HG02610 (cell line): ENCODE measurements at regions not wholly inside any gene's neighbourhood (a gene's known extent, or its start where the extent isn't known, plus 50 kb on each side); places are given as distances from the start of the nearest gene placed in this dataset.
"Not testable (repeated sequence)": the region's sequence is repeated elsewhere in the genome, so short reads cannot be mapped to it uniquely, and the experiment has no call there.

Experiments used
- ATAC-seq: cut with Tn5 transposase; IDR thresholded peaks from one replicate; pipeline ENCODE4 v1.9.1; 2021; ENCODE audit warnings: mild to moderate bottlenecking, moderate library complexity; ENCODE audit not compliant: unreplicated experiment

GRCh38 chr4:162761965-162762364 is 404.7 kb downstream of the NAF1 start:
- no peak for ATAC-seq

DNA sequence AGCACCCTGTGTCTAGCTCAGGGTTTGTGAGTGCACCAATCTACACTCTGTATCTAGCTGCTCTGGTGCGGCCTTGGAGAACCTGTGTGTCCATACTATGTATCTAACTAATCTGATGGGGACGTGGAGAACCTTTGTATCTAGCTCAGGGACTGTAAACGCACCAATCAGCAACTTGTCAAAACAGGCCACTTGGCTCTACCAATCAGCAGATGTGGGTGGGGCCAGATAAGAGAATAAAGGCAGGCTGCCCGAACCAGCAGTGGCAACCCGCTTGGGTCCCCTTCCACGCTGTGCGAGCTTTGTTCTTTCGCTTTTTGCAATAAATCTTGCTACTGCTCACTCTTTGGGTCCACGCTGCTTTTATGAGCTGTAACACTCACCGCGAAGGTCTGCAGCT is 426.5 kb downstream of the NAF1 start:
- not testable (repeated sequence) for ATAC-seq

DNA sequence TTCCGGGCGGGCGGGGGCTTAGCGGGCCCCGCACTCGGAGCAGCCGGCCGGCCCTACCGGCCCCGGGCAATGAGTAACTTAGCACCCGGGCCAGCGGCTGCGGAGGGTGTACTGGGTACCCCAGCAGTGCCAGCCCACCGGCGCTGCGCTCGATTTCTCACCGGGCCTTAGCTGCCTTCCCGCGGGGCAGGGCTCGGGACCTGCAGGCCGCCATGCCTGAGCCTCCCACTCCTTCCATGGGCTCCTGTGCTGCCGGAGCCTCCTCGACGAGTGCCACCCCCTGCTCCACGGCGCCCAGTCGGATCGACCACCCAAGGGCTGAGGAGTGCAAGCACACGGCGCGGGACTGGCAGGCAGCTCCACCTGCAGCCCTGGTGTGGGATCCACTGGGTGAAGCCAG is 427.1 kb downstream of the NAF1 start:
- not testable (repeated sequence) for ATAC-seq

DNA sequence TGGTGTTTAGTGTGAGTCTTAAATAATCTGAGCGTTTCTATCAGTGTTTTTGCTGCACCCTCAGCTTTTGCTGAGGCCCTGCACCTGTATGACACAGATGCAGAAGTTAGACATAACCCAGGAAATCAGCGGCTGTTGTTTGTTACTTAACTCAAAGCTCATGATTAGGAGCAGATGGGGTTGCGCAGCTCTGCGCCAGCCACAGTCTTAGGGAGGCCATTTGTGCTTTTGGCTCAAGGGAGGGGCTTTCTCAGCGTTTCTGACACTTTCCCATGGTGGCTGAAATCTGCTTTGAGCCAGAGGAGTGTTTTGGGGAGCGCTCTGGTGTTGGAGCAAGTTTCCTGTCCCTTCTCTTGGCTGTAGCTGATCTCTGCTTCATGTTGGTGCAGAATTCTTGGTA is 433.8 kb downstream of the NAF1 start:
- ATAC-seq: no peak

DNA sequence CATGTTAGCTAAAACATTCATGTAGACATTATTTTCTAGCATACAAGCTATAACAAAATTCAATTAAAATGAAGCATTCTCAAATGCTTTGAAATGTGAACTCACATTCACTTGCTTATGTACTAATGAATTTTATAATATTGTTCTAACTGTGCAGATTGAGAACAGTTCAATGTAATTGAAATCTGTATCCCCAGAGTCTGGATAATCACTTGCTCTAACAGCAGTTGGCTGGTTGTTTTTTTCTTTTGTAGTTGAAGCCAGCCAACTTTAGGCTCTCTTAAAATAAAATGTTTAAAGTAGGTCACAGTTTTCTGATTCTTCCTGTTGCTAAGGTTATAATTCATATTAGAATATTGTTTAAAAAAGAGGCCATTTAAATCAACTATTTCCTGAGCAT is 438.9 kb downstream of the NAF1 start:
- no peak for ATAC-seq

GRCh38 chr4:162727232-162727631 is 439.5 kb downstream of the NAF1 start:
- no peak for ATAC-seq

GRCh38 chr4:162715401-162715800 is 451.3 kb downstream of the NAF1 start:
- no peak for ATAC-seq

- no peak for ATAC-seq
Measured at GRCh38 chr4:162707962-162708361, 458.7 kb downstream of the NAF1 start.

GRCh38 chr4:162706632-162707031 is 460.1 kb downstream of the NAF1 start:
- no peak for ATAC-seq

DNA sequence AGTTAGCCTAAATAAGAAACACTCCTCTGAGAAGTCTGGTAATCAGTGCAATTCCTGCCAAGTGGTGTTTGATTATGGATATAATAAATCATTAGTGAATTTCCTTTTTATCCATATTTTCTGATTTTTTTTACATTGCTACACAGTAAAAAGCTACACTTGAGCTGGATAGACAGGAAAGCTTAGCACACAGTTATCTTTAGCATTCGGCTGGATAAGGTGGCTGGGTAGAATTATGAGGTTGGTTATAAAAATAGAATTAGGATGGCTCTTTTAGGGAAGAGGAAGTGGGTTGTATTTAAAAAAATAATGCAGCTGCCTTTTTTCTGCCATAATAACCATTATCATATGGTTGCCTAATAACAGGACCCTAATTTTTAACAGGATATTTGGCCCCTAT is 460.6 kb downstream of the NAF1 start:
- no peak for ATAC-seq

GRCh38 chr4:162705130-162705803 is 461.4 kb downstream of the NAF1 start:
- no peak for ATAC-seq

- peak; percentile 83 for ATAC-seq
Measured at GRCh38 chr4:162700815-162701361, 465.8 kb downstream of the NAF1 start.

DNA sequence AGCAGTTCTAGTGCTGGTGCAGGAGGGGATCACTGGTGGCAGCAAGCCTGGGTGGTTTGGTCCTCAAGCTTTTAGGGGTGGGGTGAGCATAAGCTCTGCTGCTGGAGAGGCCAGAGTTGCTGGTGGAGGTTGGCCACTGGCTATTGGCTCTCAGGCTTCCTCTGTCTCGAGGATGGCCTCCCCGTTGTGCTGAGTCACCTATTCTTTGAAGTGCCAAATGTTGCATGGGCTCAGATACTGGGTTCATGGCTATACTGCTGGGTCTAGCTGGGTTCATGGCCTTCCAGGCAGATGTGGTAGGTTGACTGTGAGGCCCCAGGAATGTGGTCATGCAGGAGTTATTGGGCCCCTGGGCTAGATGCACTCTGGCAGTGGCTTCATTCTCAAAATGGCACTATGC is 466.3 kb downstream of the NAF1 start:
- no peak for ATAC-seq

DNA sequence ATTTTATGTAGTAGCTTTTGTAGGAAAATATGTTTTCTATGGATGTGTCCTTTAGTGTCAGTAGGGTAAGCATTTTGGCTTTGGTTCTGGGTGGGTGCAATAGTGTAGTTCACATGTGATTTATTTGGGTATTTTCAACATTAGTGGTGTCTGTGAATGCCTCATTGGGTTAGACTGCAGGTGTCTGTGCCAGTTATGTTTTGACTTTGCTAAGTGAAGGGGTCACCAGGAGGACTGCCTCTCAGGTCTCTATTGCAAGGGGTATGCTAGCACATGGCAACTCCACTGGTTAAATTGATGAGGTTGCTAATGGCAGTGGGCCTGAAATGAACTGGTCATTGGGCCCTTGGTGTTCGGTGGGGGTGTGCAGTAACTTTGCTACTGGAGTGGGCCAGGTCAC is 467.1 kb downstream of the NAF1 start:
- peak; percentile 34 for ATAC-seq

DNA sequence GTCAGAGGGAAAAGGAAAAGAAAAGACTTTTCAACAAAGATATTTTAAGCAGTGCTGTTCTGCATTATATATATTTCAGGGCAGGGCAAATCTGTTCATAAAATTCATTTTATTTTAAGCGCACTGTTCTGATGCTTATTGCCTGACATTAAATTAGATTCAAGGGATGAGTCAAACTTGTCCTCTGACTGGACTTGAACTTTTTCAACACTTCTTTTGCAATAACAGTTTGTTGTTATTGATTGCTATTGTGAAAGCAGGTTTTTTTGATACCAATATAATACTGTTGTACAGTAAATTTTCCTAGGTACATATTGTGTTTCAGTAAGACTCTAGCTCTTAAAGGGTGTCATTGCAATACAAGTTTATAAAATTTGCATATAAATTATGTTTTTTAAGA is 481.3 kb downstream of the NAF1 start:
- ATAC-seq: no peak

DNA sequence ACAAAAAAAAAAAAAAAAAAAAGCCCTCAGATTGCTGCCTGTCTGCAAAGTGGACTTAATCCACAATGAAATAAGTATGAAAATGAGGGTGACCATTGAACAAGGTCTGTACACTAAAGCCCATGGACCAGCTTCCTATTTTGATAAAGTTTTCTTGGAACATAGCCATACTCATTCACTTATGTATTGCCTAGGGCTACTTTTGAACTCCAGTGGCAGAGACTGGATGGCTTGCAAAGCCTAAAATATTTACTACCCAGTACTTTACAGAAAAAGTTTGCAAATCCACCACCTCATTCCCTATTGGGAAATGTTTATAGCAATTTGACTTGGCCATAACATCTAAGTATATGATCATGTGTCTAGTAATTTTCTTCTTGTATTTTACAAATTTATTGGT is 481.7 kb downstream of the NAF1 start:
- no peak for ATAC-seq

DNA sequence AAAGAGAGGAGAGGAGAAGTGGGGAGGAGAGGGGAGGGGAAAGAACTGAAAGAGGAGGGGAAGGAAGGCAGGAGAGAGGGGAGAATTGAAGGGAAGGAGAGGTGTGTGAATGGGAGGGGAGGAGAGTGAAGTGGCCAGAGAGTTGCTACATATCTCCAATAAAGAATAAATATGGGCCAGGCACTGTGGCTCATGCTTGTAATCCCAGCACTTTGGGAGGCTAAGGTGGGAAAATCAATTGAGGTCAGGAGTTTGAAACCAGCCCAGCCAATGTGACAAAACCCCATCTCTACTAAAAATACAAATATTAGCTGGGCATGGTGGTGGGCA is 482.4 kb downstream of the NAF1 start:
- no peak for ATAC-seq

- peak; percentile 92 for ATAC-seq
Measured at GRCh38 chr4:162683659-162684370, 482.9 kb downstream of the NAF1 start.

- no peak for ATAC-seq
Measured at GRCh38 chr4:162682651-162683050, 484.0 kb downstream of the NAF1 start.

- no peak for ATAC-seq
Measured at GRCh38 chr4:162681212-162681611, 485.5 kb downstream of the NAF1 start.

DNA sequence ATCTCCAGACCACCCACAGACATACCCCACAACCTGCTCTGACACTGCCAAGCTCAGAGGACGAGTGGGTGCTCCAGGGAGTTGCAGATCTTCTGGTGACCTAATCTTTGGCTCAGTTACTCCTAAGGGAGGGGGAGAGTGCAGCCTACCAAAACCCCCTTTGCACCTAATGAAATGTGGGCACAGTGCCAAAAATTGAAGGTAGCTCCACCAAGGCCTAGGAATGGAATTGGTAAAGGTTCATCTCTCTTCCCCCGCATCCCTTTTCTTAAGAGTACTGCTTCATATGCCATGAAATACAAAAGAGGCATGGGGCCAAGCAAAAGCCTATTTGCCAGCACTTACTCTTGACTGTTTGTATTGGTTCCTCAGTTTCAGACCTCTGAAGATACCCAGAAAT is 491.0 kb downstream of the NAF1 start:
- ATAC-seq: no peak

DNA sequence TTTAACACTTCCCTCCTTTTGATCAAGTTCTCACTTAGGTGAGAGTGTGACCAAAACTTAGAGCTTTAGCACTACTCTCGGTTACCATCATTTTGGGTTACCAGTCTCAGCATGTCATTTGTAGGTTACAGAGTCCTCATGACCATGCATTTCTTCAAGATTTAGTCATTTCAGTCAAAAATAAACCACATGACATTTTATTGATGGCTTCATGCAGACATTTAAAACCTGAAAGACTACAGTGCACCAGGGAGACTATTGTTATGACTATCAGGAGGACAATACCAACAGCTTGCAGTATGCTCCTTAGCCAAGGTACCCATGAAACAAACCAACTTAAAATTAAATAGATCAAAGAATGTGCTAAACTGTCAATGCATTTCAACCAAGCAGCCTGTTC is 498.1 kb upstream of the FSTL5 start:
- peak; percentile 59 for ATAC-seq

DNA sequence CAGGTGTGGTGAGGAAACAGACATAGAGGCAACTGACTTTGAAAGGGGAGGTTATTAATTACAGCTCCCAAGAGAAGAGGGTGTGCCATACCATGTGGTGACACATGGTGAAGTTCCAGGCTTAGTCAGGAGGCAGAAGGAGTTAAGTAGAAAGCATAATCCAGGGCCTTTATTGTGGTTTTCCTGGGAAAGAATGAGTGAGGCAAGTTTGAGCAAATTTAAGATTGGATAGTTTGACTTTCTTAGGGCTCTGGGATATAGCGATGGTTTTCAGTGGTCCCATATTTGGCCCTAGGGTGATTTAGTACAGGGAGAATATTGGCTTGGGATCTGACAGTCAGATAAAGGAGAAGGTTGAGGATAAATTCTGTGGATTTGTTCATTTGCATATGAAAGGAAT is 495.9 kb upstream of the FSTL5 start:
- no peak for ATAC-seq
